ENCODE measurements at regions not wholly inside any gene's neighbourhood (a gene's known extent, or its start where the extent isn't known, plus 50 kb on each side); places are given as distances from the start of the nearest gene placed in this dataset.

- DNase-seq (ENCODE audit: insufficient read length, low spot score) = no peak
- TF ChIP-seq PAX5 (IDR thresholded peaks at IDR 0.05; ENCODE audit: insufficient read depth, low read length, severe bottlenecking) (no peak), TAF1 (IDR thresholded peaks at IDR 0.05; ENCODE audit: low read depth, low read length) (no peak), POLR2AphosphoS5 (IDR thresholded peaks at IDR 0.05; ENCODE audit: low read depth, low read length) (no peak), POU2F2 (IDR thresholded peaks at IDR 0.05; ENCODE audit: low read depth, low read length) (no peak), SPI1 (IDR thresholded peaks at IDR 0.05; ENCODE audit: low read depth, low read length) (no peak), POLR2A (IDR thresholded peaks at IDR 0.05; ENCODE audit: low read depth, low read length) (no peak)
- FAIRE-seq = no peak
Measured at GRCh38 chr20:22977047-22977785, 57.9 kb upstream of the SSTR4 start.

DNA sequence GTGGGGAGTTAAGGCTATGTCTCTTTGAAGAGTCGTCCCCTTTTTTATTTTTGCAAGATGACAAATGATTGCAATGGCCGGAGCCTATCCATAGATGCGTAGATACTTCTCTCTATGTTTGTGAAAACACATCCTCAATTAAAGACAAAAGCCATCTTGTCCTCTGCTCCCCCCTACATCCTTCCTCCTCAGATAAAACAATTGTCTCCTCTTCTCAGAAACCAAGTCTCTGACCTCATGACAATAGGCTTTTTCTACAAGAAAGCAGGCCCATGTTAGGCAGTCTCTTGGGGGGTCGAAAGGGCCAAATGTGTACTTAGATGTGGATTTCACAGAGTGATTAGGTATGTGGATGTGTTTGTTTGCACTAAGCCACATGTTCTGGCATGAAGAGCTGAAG, 51.1 kb upstream of the SSTR4 start:
- FAIRE-seq = no peak

DNA sequence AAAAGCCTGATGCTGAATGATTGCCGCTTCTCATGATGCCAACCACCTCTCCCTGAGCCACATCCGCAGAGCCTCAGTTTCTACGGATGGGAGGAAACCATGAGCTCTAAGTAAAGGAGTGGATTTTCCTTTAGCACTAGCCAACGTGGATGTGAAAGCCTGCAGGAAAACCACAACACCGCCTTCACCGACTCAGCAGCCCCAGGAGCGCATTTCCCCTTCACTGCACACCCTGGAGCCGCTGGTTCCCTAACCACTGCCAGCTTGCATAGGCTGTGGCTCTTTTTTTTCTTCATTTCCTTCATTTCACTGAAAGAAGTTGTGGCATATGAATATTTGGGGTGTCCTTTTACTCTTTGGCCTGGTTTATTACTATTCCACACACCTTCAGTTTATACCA, 50.5 kb upstream of the SSTR4 start:
- FAIRE-seq (no peak), DNase-seq (ENCODE audit: insufficient read length, low spot score) (no peak)
- TF ChIP-seq TAF1 (IDR thresholded peaks at IDR 0.05; ENCODE audit: low read depth, low read length) = no peak
- no peak for TF ChIP-seq POLR2A (IDR thresholded peaks at IDR 0.05; ENCODE audit: low read depth, low read length)
- no peak for TF ChIP-seq POLR2AphosphoS5 (IDR thresholded peaks at IDR 0.05; ENCODE audit: low read depth, low read length)
- TF ChIP-seq POU2F2 (IDR thresholded peaks at IDR 0.05; ENCODE audit: low read depth, low read length) = no peak
- TF ChIP-seq SPI1 (IDR thresholded peaks at IDR 0.05; ENCODE audit: low read depth, low read length) = no peak
- TF ChIP-seq PAX5 (IDR thresholded peaks at IDR 0.05; ENCODE audit: insufficient read depth, low read length, severe bottlenecking) = no peak

More for the DNA sequence above, 51.1 kb upstream of the SSTR4 start:
- no peak for TF ChIP-seq SPI1 (IDR thresholded peaks at IDR 0.05; ENCODE audit: low read depth, low read length)
- no peak for TF ChIP-seq POLR2A (IDR thresholded peaks at IDR 0.05; ENCODE audit: low read depth, low read length)
- no peak for TF ChIP-seq PAX5 (IDR thresholded peaks at IDR 0.05; ENCODE audit: insufficient read depth, low read length, severe bottlenecking)
- no peak for TF ChIP-seq POU2F2 (IDR thresholded peaks at IDR 0.05; ENCODE audit: low read depth, low read length)
- no peak for TF ChIP-seq POLR2AphosphoS5 (IDR thresholded peaks at IDR 0.05; ENCODE audit: low read depth, low read length)
- TF ChIP-seq TAF1 (IDR thresholded peaks at IDR 0.05; ENCODE audit: low read depth, low read length) = no peak
- DNase-seq (ENCODE audit: insufficient read length, low spot score) = no peak

GRCh38 chr20:22985239-22985778, 49.8 kb upstream of the SSTR4 start:
- FAIRE-seq (no peak), DNase-seq (ENCODE audit: insufficient read length, low spot score) (no peak)
- TF ChIP-seq SPI1 (IDR thresholded peaks at IDR 0.05; ENCODE audit: low read depth, low read length) (no peak), POLR2AphosphoS5 (IDR thresholded peaks at IDR 0.05; ENCODE audit: low read depth, low read length) (no peak), POLR2A (IDR thresholded peaks at IDR 0.05; ENCODE audit: low read depth, low read length) (no peak), TAF1 (IDR thresholded peaks at IDR 0.05; ENCODE audit: low read depth, low read length) (no peak), PAX5 (IDR thresholded peaks at IDR 0.05; ENCODE audit: insufficient read depth, low read length, severe bottlenecking) (no peak), POU2F2 (IDR thresholded peaks at IDR 0.05; ENCODE audit: low read depth, low read length) (no peak)
